H1 (cell line): ENCODE measurements at regions not wholly inside any gene's neighbourhood (a gene's known extent, or its start where the extent isn't known, plus 50 kb on each side); places are given as distances from the start of the nearest gene placed in this dataset.

Source experiments
- CTCF ChIA-PET: fragments of 300-600 bp; sonication (Branson Sonifier 250); formaldehyde crosslinking; loops from one replicate; lab custom pipeline; 2021; ENCODE audit not compliant: partially characterized antibody; lab: Charles Lee
- POLR2A ChIA-PET: fragments of 300-600 bp; sonication (Branson Sonifier 250); formaldehyde crosslinking; loops from one replicate; lab custom pipeline; 2021; ENCODE audit warnings: inconsistent platforms; ENCODE audit not compliant: partially characterized antibody; lab: Charles Lee
- DNase-seq, 2 experiments: peaks; one replicate each; pipeline versions ENCODE4 v3.0.0 to v3.0.0-alpha.2; 2010 to 2022; ENCODE audit warnings: low spot score in 2 of 2, low read depth in 1 of 2, mixed read lengths in 1 of 2
- FAIRE-seq: peaks from 2 replicates; lab custom pipeline; 2011; peaks lifted over from hg19 to GRCh38; lab: Jason Lieb, UNC
- H2AFZ ChIP-seq: 2 replicates; pipeline ENCODE4 v1.8.1; 2012; ENCODE audit warnings: low read length, inconsistent platforms
- H2AK5ac ChIP-seq: 2 replicates; pipeline ENCODE4 v1.6.1; 2013; ENCODE audit warnings: low read depth, low read length
- H2BK120ac ChIP-seq: replicated peaks from 2 replicates; pipeline ENCODE3; 2013; ENCODE audit warnings: low read depth, low read length, inconsistent platforms
- H2BK12ac ChIP-seq: 2 replicates; pipeline ENCODE4 v1.6.1; 2013; ENCODE audit warnings: low read depth, low read length
- H2BK15ac ChIP-seq: 2 replicates; pipeline ENCODE4 v1.6.1; 2013; ENCODE audit warnings: low read length
- H2BK20ac ChIP-seq: 2 replicates; pipeline ENCODE4 v1.6.1; 2013; ENCODE audit warnings: low read length
- H2BK5ac ChIP-seq: 2 replicates; pipeline ENCODE4 v1.6.1; 2013; ENCODE audit warnings: low read depth, low read length
- H3K14ac ChIP-seq: 2 replicates; pipeline ENCODE4 v1.6.1; 2013; ENCODE audit warnings: inconsistent platforms; ENCODE audit not compliant: insufficient read length
- H3K18ac ChIP-seq: 2 replicates; pipeline ENCODE4 v1.6.1; 2013; ENCODE audit warnings: low read length; ENCODE audit errors: extremely low read depth
- H3K23ac ChIP-seq: 2 replicates; pipeline ENCODE4 v1.6.1; 2013; ENCODE audit warnings: inconsistent platforms; ENCODE audit not compliant: insufficient read length
- H3K23me2 ChIP-seq: 2 replicates; pipeline ENCODE4 v1.6.1; 2013; ENCODE audit warnings: low read depth, low read length
- H3K27ac ChIP-seq: 2 replicates; pipeline ENCODE4 v1.6.1; 2011; ENCODE audit warnings: low read depth, low read length, inconsistent platforms
- H3K27me3 ChIP-seq, 4 experiments: replicated peaks in 1 of 4; 1 replicate in 1 of 4; 2 replicates in 3 of 4; pipeline versions ENCODE4 v1.6.1 to v1.8.1; 2011 to 2013; ENCODE audit warnings: low read length in 3 of 4, mild to moderate bottlenecking in 3 of 4, inconsistent platforms in 2 of 4, mixed read lengths in 2 of 4, moderate library complexity in 1 of 4; ENCODE audit not compliant: control insufficient read depth in 3 of 4, insufficient read depth in 3 of 4; ENCODE audit errors: extremely low read depth in 1 of 4
- H3K36me3 ChIP-seq, 4 experiments: 2 replicates each; pipeline versions ENCODE4 v1.6.1 to v1.8.1; 2011 to 2013; ENCODE audit warnings: mild to moderate bottlenecking in 4 of 4, low read length in 3 of 4, moderate library complexity in 2 of 4, control low read depth in 1 of 4, inconsistent platforms in 1 of 4; ENCODE audit not compliant: insufficient read depth in 4 of 4, control insufficient read depth in 2 of 4
- H3K4ac ChIP-seq: replicated peaks from 2 replicates; pipeline ENCODE3; 2013; ENCODE audit warnings: low read length, low read depth, mixed read lengths, inconsistent platforms; ENCODE audit not compliant: insufficient read length
- H3K4me1 ChIP-seq, 4 experiments: replicated peaks in 1 of 4; 1 replicate in 1 of 4; 2 replicates in 3 of 4; pipeline versions ENCODE4 v1.6.1 to v1.8.1; 2011 to 2013; ENCODE audit warnings: low read length in 3 of 4, inconsistent platforms in 2 of 4, mixed read lengths in 1 of 4; ENCODE audit not compliant: insufficient read depth in 4 of 4, control insufficient read depth in 3 of 4
- H3K4me2 ChIP-seq, 2 experiments: 2 replicates each; pipeline versions ENCODE4 v1.6.1 to v1.8.1; 2011 to 2013; ENCODE audit warnings: low read depth in 2 of 2, low read length in 2 of 2, control low read depth in 1 of 2, inconsistent platforms in 1 of 2, mild to moderate bottlenecking in 1 of 2; ENCODE audit not compliant: insufficient read depth in 1 of 2
- H3K4me3 ChIP-seq, 4 experiments: fragments of 200-600, 300-600 bp in 1 of 4; sonication (generic), shearing (Covaris generic), sonication (Bioruptor Twin) in 1 of 4; 2 replicates each; pipeline versions ENCODE4 v1.5.1 to v1.8.1; 2011 to 2016; ENCODE audit warnings: low read length in 4 of 4, low read depth in 3 of 4, control low read depth in 2 of 4, inconsistent platforms in 2 of 4, mild to moderate bottlenecking in 2 of 4, mixed read lengths in 1 of 4, moderate library complexity in 1 of 4; ENCODE audit not compliant: insufficient read depth in 2 of 4; ENCODE audit errors: extremely low read depth in 1 of 4
- H3K56ac ChIP-seq: replicated peaks from 2 replicates; pipeline ENCODE3; 2013; ENCODE audit warnings: low read depth, mild to moderate bottlenecking, mixed read lengths, low read length, inconsistent platforms; ENCODE audit not compliant: insufficient read length
- H3K79me1 ChIP-seq: 2 replicates; pipeline ENCODE4 v1.6.1; 2013; ENCODE audit warnings: low read depth, low read length, control low read depth
- H3K79me2 ChIP-seq, 2 experiments: 2 replicates each; pipeline versions ENCODE4 v1.6.1 to v1.8.1; 2012 to 2013; ENCODE audit warnings: low read length in 2 of 2, mild to moderate bottlenecking in 2 of 2, inconsistent platforms in 1 of 2; ENCODE audit not compliant: insufficient read depth in 2 of 2, control insufficient read depth in 1 of 2
- H3K9ac ChIP-seq, 4 experiments: replicated peaks in 1 of 4; 1 replicate in 1 of 4; 2 replicates in 3 of 4; pipeline versions ENCODE4 v1.6.1 to v1.8.1; 2011 to 2013; ENCODE audit warnings: low read depth in 3 of 4, low read length in 3 of 4, control low read depth in 2 of 4, mild to moderate bottlenecking in 2 of 4, moderate library complexity in 2 of 4, inconsistent platforms in 1 of 4; ENCODE audit errors: extremely low read depth in 1 of 4
- H3K9me3 ChIP-seq, 2 experiments: 2 replicates each; pipeline versions ENCODE4 v1.6.1 to v1.8.1; 2012 to 2013; ENCODE audit warnings: mild to moderate bottlenecking in 2 of 2, moderate library complexity in 2 of 2, control low read depth in 1 of 2, inconsistent platforms in 1 of 2, low read depth in 1 of 2, low read length in 1 of 2, mixed read lengths in 1 of 2; ENCODE audit not compliant: insufficient read depth in 2 of 2
- H4K20me1 ChIP-seq, 2 experiments: replicated peaks in 1 of 2; 2 replicates each; pipeline versions ENCODE3 to v1.8.1; 2011 to 2013; ENCODE audit warnings: inconsistent platforms in 2 of 2, low read length in 2 of 2, mild to moderate bottlenecking in 1 of 2; ENCODE audit not compliant: insufficient read depth in 2 of 2, control insufficient read depth in 1 of 2
- H4K5ac ChIP-seq: 2 replicates; pipeline ENCODE4 v1.6.1; 2013; ENCODE audit warnings: low read length, low read depth, mixed read lengths, inconsistent platforms; ENCODE audit not compliant: insufficient read length
- H4K8ac ChIP-seq: 2 replicates; pipeline ENCODE4 v1.8.0; 2013; ENCODE audit warnings: mild to moderate bottlenecking, moderate library complexity, low read length, inconsistent platforms; ENCODE audit not compliant: insufficient read depth; ENCODE audit errors: extremely low read depth
- H4K91ac ChIP-seq: replicated peaks from 2 replicates; pipeline ENCODE3; 2013; ENCODE audit warnings: low read length, mixed read lengths, inconsistent platforms; ENCODE audit not compliant: insufficient read length
- CBX8 ChIP-seq: fragments of 300-800, 300-1000 bp; sonication (generic); IDR thresholded peaks from 2 replicates; pipeline ENCODE4 v1.7.1; 2016; ENCODE audit warnings: low read depth, low read length, borderline replicate concordance
- CEBPB ChIP-seq: IDR thresholded peaks from 2 replicates; pipeline ENCODE4 v1.6.1; 2012; ENCODE audit warnings: low read depth, low read length
- EGR1 ChIP-seq: IDR thresholded peaks from 2 replicates; pipeline ENCODE4 v1.6.1; 2011; ENCODE audit warnings: low read depth, low read length, borderline replicate concordance
- FOSL1 ChIP-seq: IDR thresholded peaks from 2 replicates; pipeline ENCODE4 v1.6.1; 2011; ENCODE audit warnings: mild to moderate bottlenecking, low read depth, low read length, moderate library complexity; ENCODE audit not compliant: insufficient read depth
- GTF2F1 ChIP-seq: IDR thresholded peaks from 2 replicates; pipeline ENCODE4 v1.6.1; 2012; ENCODE audit warnings: low read depth, low read length, improper control_type of control experiment, borderline replicate concordance
- JUND ChIP-seq: IDR thresholded peaks from 2 replicates; pipeline ENCODE4 v1.6.1; 2011; ENCODE audit warnings: mild to moderate bottlenecking, improper control_type of control experiment, low read length
- KDM4A ChIP-seq: IDR thresholded peaks from one replicate; pipeline ENCODE4 v1.7.1; 2012; ENCODE audit warnings: low read depth, mild to moderate bottlenecking, moderate library complexity, low read length, inconsistent platforms; ENCODE audit not compliant: severe bottlenecking
- MAX ChIP-seq: IDR thresholded peaks from 2 replicates; pipeline ENCODE4 v1.6.1; 2012; ENCODE audit warnings: inconsistent platforms
- NRF1 ChIP-seq: IDR thresholded peaks from 2 replicates; pipeline ENCODE4 v1.6.1; 2011; ENCODE audit warnings: mild to moderate bottlenecking, low read depth, low read length, improper control_type of control experiment
- PHF8 ChIP-seq: fragments of 200-600 bp; sonication (generic); conservative IDR thresholded peaks from 2 replicates; pipeline ENCODE4 v1.7.1; 2012; ENCODE audit warnings: low read depth, mild to moderate bottlenecking, inconsistent platforms, low read length, moderate library complexity
- SIX5 ChIP-seq: IDR thresholded peaks from 2 replicates; pipeline ENCODE4 v1.6.1; 2011; ENCODE audit warnings: mild to moderate bottlenecking, low read depth, low read length
- SP2 ChIP-seq: IDR thresholded peaks from 2 replicates; pipeline ENCODE4 v1.6.1; 2012; ENCODE audit warnings: mild to moderate bottlenecking, low read length, inconsistent platforms
- TAF7 ChIP-seq: optimal IDR thresholded peaks from 2 replicates; pipeline ENCODE3; 2011; ENCODE audit warnings: low read depth, mild to moderate bottlenecking, inconsistent platforms, low read length, moderate library complexity, borderline replicate concordance
- TBP ChIP-seq: IDR thresholded peaks from 2 replicates; pipeline ENCODE4 v1.6.1; 2011; ENCODE audit warnings: low read depth, low read length, improper control_type of control experiment
- WGBS, 2 experiments: shearing (Covaris generic) in 1 of 2; methylation state at CpG; one replicate each; pipeline versions ENCODE4 v1.1.6 to v1.1.7; 2013 to 2015; ENCODE audit warnings: low lambda C conversion rate in 2 of 2, mixed read lengths in 2 of 2, inconsistent platforms in 1 of 2, low coverage in 1 of 2, missing lambda C conversion rate in 1 of 2; ENCODE audit not compliant: insufficient replicate concordance in 2 of 2, insufficient coverage in 1 of 2, insufficient read length in 1 of 2; ENCODE audit errors: extremely low coverage in 1 of 2, missing lambda C conversion rate in 1 of 2; 5-methylcytosine and 5-hydroxymethylcytosine counted together
- TF ChIP-seq, protein P1 (sequence below): IDR thresholded peaks from 2 replicates; pipeline ENCODE4 v1.6.1; 2012; ENCODE audit warnings: inconsistent platforms

DNA sequence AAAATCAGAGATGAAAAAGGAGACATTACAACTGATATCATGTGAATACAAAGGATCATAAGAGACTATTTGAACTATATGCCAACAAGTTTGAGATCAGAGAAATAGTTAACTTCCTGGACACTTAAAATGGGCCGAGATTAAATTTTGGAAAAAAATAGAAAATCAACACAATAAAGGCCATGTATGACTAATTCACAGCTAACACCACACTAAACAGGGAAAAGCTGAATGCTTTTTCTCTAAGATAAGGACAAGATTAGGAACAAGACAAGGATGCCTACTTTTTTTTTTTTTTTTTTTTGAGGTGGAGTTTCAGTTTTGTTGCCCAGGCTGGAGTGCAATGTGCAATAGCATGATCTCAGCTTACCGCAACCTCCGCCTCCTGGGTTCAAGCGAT, 151.4 kb upstream of the MAGI2 start:
- no peak overlapping the region for H3K18ac ChIP-seq
- H3K14ac ChIP-seq, result no peak overlapping the region
- H3K4me3 ChIP-seq, result no peak overlapping the region
- H3K23me2 ChIP-seq, result no peaks in the 10 kb centered on the region
- no peaks in the 10 kb centered on the region for H3K9me3 ChIP-seq
- H3K4me2 ChIP-seq, result no peak overlapping the region
- H3K27ac ChIP-seq, result no peak overlapping the region
- H2AFZ ChIP-seq, result no peak overlapping the region
- ChIA-PET POLR2A (no interaction called here), CTCF (no interaction called here)
- no peak overlapping the region for H2BK5ac ChIP-seq
- FAIRE-seq (no peak), DNase-seq (no peak)
- H3K56ac ChIP-seq, result no peak overlapping the region
- no peak overlapping the region for H4K91ac ChIP-seq
- no peaks in the 10 kb centered on the region for H3K4me1 ChIP-seq
- H3K79me2 ChIP-seq, result no peaks in the 10 kb centered on the region
- H2BK15ac ChIP-seq, result no peak overlapping the region
- 97% methylated on average over 4 of the region's 4 CpGs; no CpG with 5 or more reads in 1 of the 2 experiments for WGBS, 2 experiments
- H2AK5ac ChIP-seq, result no peak overlapping the region
- H4K8ac ChIP-seq, result no peak overlapping the region
- H3K23ac ChIP-seq, result no peak overlapping the region
- H3K27me3 ChIP-seq, result no peaks in the 10 kb centered on the region
- H3K36me3 ChIP-seq, result no peaks in the 10 kb centered on the region
- no peak overlapping the region for H3K9ac ChIP-seq
- H2BK12ac ChIP-seq, result no peak overlapping the region
- H4K20me1 ChIP-seq, result no peaks in the 10 kb centered on the region
- H3K79me1 ChIP-seq, result no peaks in the 10 kb centered on the region
- H2BK20ac ChIP-seq, result no peak overlapping the region
- no peak overlapping the region for H3K4ac ChIP-seq
- no peak overlapping the region for H2BK120ac ChIP-seq
- no peak overlapping the region for H4K5ac ChIP-seq
- no peak for TF ChIP-seq CBX8
- TF ChIP-seq SIX5, result no peak
- TF ChIP-seq NRF1, result no peak
- no peak for TF ChIP-seq SP2
- TF ChIP-seq TAF7, result no peak
- TF ChIP-seq FOSL1, result no peak
- TF ChIP-seq, protein P1, sequence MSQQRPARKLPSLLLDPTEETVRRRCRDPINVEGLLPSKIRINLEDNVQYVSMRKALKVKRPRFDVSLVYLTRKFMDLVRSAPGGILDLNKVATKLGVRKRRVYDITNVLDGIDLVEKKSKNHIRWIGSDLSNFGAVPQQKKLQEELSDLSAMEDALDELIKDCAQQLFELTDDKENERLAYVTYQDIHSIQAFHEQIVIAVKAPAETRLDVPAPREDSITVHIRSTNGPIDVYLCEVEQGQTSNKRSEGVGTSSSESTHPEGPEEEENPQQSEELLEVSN, result no peak
- no peak for TF ChIP-seq PHF8
- no peak for TF ChIP-seq TBP
- TF ChIP-seq GTF2F1, result no peak
- TF ChIP-seq KDM4A, result no peak
- TF ChIP-seq CEBPB, result no peak
- no peak for TF ChIP-seq MAX
- TF ChIP-seq JUND, result no peak
- no peak for TF ChIP-seq EGR1
